ENCODE measurements at regions not wholly inside any gene's neighbourhood (a gene's known extent, or its start where the extent isn't known, plus 50 kb on each side); places are given as distances from the start of the nearest gene placed in this dataset.
A peak's percentile ranks its signal among the peaks of the same experiment; 100 is the strongest.

DNA sequence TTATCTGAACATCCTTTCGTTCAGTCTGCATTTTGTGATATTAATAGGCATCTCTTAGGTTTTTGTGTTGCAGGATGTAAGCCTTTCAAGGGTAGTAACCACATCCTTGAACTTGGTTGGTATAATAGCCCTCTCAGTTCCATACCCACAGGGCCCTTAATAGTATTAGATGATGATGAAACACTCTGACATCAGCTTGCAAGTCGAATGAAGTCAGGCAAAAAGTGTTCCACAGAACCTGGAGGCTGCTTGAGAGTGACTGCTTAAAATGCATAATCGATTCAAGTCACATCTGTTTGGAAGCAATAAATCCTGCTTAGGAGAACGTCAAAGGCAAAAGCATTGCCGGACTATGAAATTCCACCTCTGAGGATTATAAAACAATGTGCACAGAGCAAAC lies 415.6 kb upstream of the KAZN start:
- no peak for DNase-seq (ENCODE audit: low spot score)
- Histone ChIP-seq H3K79me2 (ENCODE audit: insufficient read depth, low read length) (no peaks in the 10 kb centered on the region), H4K20me1 (ENCODE audit: insufficient read depth, low read length) (no peaks in the 10 kb centered on the region), H3K36me3 (replicated peaks in 1 of 2; ENCODE audit: control insufficient read depth in 1 of 2, insufficient read depth in 2 of 2, low read length in 2 of 2) (no peaks in the 10 kb centered on the region), H3K9me3 (ENCODE audit: low read length) (no peaks in the 10 kb centered on the region), H3K4me1 (ENCODE audit: insufficient read depth, low read length) (no peaks in the 10 kb centered on the region), H3K4me2 (ENCODE audit: low read depth, low read length) (no peak overlapping the region), H3K9ac (ENCODE audit: insufficient read depth, low read depth, low read length) (no peak overlapping the region), H3K4me3 (replicated peaks in 1 of 3; ENCODE audit: insufficient read depth in 1 of 3, low read depth in 2 of 3, low read length in 3 of 3) (no peak overlapping the region), H2AFZ (ENCODE audit: low read length) (no peak overlapping the region), H3K27me3 (ENCODE audit: control insufficient read depth in 1 of 2, insufficient read depth in 2 of 2, low read length in 2 of 2) (peaks cover 0 to 15% of the 10 kb centered on the region in 2 experiments; a peak in 2 of 5 replicates), H3K27ac (ENCODE audit: extremely low read length, insufficient read depth, low read length) (no peak overlapping the region)
- no peak for FAIRE-seq
- WGBS (ENCODE audit: low lambda C conversion rate), result 39% methylated on average over 5 of the region's 5 CpGs
- CTCF ChIA-PET (ENCODE audit: low intra/inter-chr PET ratio, low total read pairs), result no interaction called here
- in situ Hi-C loops (cut with HindIII; ENCODE audit: extremely low pct_ligation_motif_present, low pct_unique_long_range_greater_than_20kb), result no loop called here
- ATAC-seq, result no peak
- intact Hi-C loops (cut with micrococcal nuclease; ENCODE audit: unreplicated experiment), result no loop called here
- TF ChIP-seq CBX2 (IDR thresholded peaks at IDR 0.05; ENCODE audit: low read depth, low read length) (no peak), CBX2 (CRISPR knock-in tag; IDR thresholded peaks at IDR 0.05; ENCODE audit: low read depth) (no peak), TFDP1 (CRISPR knock-in tag; IDR thresholded peaks at IDR 0.05; ENCODE audit: borderline replicate concordance) (no peak), POLR2G (IDR thresholded peaks at IDR 0.05; ENCODE audit: low read depth, low read length) (no peak), ARNT (IDR thresholded peaks at IDR 0.05) (no peak), SALL1 (CRISPR knock-in tag; IDR thresholded peaks at IDR 0.05) (no peak), KMT2B (CRISPR knock-in tag; IDR thresholded peaks at IDR 0.05) (no peak), ZNF589 (CRISPR knock-in tag; conservative IDR thresholded peaks at IDR 0.05) (no peak)
- no TSS peak for BruUV-seq (replicated peaks)
- POLR2A ChIA-PET, result no interaction called here

DNA sequence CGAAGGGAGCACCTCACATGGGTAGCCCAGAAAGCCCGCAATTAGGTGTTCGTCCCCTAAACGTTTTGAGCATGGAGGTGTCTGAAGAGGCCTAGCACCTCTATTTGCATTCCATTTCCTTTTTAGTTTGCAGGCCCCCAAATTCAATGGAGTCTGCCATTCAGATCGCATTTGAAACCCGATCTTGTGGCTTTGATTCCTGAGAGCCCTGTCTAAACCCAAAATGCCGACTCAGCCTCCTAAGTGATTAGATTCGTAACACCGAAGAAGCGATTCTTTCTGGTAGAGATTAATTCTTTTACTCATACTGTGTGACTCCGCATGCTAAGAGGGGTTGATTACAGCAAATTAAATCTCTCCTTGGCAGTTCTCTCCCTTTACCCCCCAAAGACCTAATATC lies 415.2 kb upstream of the KAZN start:
- Histone ChIP-seq H3K36me3 (replicated peaks in 1 of 2; ENCODE audit: control insufficient read depth in 1 of 2, insufficient read depth in 2 of 2, low read length in 2 of 2) (no peaks in the 10 kb centered on the region), H3K9me3 (ENCODE audit: low read length) (no peaks in the 10 kb centered on the region), H4K20me1 (ENCODE audit: insufficient read depth, low read length) (no peaks in the 10 kb centered on the region), H3K4me3 (replicated peaks in 1 of 3; ENCODE audit: insufficient read depth in 1 of 3, low read depth in 2 of 3, low read length in 3 of 3) (no peak overlapping the region), H3K27me3 (ENCODE audit: control insufficient read depth in 1 of 2, insufficient read depth in 2 of 2, low read length in 2 of 2) (peaks cover 0 to 15% of the 10 kb centered on the region in 2 experiments; a peak in 2 of 5 replicates), H3K4me1 (ENCODE audit: insufficient read depth, low read length) (no peaks in the 10 kb centered on the region), H3K9ac (ENCODE audit: insufficient read depth, low read depth, low read length) (no peak overlapping the region), H3K27ac (ENCODE audit: extremely low read length, insufficient read depth, low read length) (no peak overlapping the region), H2AFZ (ENCODE audit: low read length) (no peak overlapping the region), H3K4me2 (ENCODE audit: low read depth, low read length) (no peak overlapping the region), H3K79me2 (ENCODE audit: insufficient read depth, low read length) (no peaks in the 10 kb centered on the region)
- DNase-seq (ENCODE audit: low spot score) (no peak), FAIRE-seq (no peak), ATAC-seq (no peak)
- 54% methylated on average over 11 of the region's 11 CpGs for WGBS (ENCODE audit: low lambda C conversion rate)
- intact Hi-C loops (cut with micrococcal nuclease; ENCODE audit: unreplicated experiment), result no loop called here
- TF ChIP-seq NFYB (CRISPR knock-in tag; IDR thresholded peaks at IDR 0.05) (no peak), MAFK (conservative IDR thresholded peaks at IDR 0.05 in 1 of 2, IDR thresholded peaks at IDR 0.05 in 1 of 2; ENCODE audit: low read length in 2 of 2) (peak; percentile 5 to 55; a peak in 2 of 4 replicates), ZNF296 (CRISPR knock-in tag; conservative IDR thresholded peaks at IDR 0.05) (no peak)
- in situ Hi-C loops (cut with HindIII; ENCODE audit: extremely low pct_ligation_motif_present, low pct_unique_long_range_greater_than_20kb), result no loop called here
- CTCF ChIA-PET (ENCODE audit: low intra/inter-chr PET ratio, low total read pairs), result no interaction called here
- POLR2A ChIA-PET, result no interaction called here
- BruUV-seq (replicated peaks), result no TSS peak
